Stimulated activated CD8-positive, alpha-beta memory T cell treated with anti-CD3 and anti-CD28 coated beads, Interleukin-2, amount 100 ng/mL, for 1 hour (primary cell): ENCODE measurements at regions not wholly inside any gene's neighbourhood (a gene's known extent, or its start where the extent isn't known, plus 50 kb on each side); places are given as distances from the start of the nearest gene placed in this dataset.

Experiments used
- DNase-seq, 2 donors: peaks; one replicate each; pipeline ENCODE4 v3.0.0-alpha.2; 2020; ENCODE audit warnings: low read depth in 2 of 2

- DNase-seq: no peak
Observed at GRCh38 chr12:66910366-66910974, 231.6 kb upstream of the GRIP1 start.

GRCh38 chr12:66915306-66915904 is 236.5 kb upstream of the GRIP1 start:
- no peak for DNase-seq

GRCh38 chr12:66916189-66916588 is 237.3 kb upstream of the GRIP1 start:
- no peak for DNase-seq

GRCh38 chr12:66919466-66919865 is 240.6 kb upstream of the GRIP1 start:
- no peak for DNase-seq

DNA sequence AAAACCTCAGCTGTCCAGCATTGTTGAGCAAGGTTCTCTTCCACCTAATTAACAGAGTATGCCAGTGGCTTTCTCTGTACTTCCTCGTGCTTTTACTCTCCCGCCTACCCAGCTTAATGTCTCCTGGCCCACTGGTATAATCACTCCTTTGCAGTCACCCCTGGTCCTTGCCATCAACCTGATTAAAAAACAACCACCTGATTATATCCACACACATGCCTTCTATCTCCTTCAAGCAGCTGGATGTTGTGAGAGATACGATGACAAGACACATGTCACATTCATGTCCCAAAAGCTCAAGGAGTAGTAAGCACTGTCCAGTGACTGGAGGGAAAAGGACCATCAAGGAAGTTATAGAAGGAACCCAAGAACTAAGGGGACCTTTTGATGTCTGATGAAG is 241.3 kb upstream of the GRIP1 start:
- no peak for DNase-seq

- no peak for DNase-seq
Observed at GRCh38 chr12:66921151-66921550, 242.3 kb upstream of the GRIP1 start.

GRCh38 chr12:66925083-66925482 is 246.2 kb upstream of the GRIP1 start:
- no peak for DNase-seq

DNA sequence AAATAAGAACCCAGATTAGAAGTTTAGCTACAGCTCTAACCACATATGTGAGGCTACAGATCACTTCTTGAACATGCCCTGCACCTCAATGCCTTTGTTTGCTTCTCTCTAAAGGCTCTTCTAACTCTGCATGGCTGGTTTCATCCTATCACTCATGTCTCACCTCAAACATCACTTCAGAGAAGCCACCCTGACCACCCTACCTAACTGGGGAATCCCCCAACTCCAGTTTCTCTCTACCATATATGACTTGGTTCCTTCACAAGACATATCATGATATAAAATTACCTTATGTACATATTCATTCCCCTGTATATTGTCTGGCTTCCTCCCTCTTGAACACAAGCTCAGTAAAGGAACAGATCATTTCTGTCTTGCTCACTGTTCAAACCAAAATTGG is 250.2 kb upstream of the GRIP1 start:
- no peak for DNase-seq

DNA sequence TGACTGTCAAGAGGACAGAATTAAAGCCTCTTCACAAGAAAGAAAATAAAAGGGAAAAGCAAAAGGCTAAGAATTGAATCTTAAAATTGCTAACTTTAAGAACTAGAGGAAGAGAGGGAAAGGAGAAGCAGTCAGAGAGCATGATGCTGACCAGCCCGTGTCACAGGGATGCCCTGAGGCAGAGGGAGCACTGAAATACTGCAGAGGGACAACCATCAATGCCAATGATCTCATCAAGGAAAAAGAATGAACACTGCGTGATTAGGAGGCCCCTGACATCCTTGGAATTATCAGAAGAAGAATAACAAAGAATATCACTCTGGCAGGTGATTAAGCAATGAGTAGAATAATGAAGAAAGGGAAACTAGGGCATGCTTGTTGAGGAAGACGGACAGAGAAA is 252.2 kb upstream of the GRIP1 start:
- DNase-seq: no peak

- DNase-seq: no peak
Observed at GRCh38 chr12:66932126-66932525, 253.2 kb upstream of the GRIP1 start.

DNA sequence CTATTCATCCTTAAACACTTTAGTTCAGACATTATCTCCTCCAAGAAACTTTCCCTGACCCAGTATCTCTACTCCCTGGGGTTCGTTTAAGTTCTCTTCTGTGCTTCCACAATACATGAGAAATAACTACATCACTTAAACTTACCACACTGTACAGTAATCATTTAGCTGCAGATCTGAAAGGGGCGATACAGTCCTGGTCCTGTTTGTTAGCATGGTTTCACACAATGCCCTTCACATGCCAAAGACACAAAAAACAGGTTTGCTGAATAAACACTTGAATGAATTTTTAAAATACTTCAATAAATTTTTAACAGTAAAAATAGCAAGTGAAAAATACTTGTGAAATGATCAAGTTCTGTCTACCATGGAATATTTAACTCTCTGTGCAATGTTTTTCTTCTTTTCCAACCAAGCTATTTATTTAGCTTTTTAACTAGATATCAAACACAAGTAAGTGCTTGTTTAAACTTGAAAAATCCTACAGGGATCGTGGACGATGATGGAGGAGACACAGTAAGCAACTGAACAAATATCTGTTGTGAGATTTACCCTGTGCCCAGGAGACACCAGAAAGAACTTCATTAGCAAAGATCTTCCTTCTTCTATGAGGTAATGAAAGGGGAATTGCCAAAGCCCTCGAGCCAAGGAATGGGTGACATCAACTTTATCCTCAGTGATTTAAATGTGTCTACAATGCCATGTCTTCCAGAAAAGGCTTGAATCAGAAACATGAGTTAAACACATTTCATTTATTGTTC is 255.6 kb upstream of the GRIP1 start:
- DNase-seq: no peak

- no peak for DNase-seq
Observed at GRCh38 chr12:66941150-66941549, 262.3 kb upstream of the GRIP1 start.

- DNase-seq: no peak
Observed at GRCh38 chr12:66942741-66943465, 264.0 kb upstream of the GRIP1 start.

GRCh38 chr12:66944365-66944764 is 265.5 kb upstream of the GRIP1 start:
- no peak for DNase-seq

- no peak for DNase-seq
Observed at GRCh38 chr12:66945189-66945817, 266.4 kb upstream of the GRIP1 start.

DNA sequence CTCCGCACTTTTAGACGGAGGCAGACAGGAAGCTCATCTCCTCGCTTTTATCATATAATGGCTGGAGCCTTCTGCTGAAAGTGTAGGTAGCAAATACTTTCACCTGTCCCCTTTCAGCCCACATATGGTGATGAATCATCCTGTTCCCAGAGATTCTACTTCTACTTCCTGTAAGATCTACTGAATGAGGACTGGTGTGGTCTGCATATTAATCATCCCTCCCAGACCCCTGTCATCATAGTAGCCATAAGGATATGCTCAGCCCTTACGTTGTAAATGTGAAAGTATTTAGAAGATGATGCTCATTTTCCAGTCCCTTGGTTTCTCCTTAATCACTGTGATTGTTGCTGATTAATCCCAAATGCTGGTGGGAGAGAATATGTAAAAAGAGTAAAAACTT is 268.2 kb upstream of the GRIP1 start:
- no peak for DNase-seq

DNA sequence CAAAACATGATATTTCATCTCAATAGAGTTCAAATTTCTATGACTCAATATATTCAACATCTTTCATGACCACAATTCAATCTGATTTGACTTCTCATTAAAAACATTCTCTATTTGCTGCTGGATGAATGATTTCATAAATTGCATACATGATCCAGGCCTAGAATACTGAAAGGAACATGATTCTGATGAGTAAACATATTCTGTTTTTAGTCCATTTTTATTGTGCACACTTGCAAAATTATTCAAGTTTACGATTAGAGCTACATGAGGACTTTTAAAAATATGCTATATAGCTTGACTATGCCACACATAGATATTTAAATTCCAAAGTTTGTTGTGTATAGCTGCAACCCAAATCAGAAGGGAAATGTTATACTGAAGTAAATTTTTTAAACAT is 273.8 kb upstream of the GRIP1 start:
- no peak for DNase-seq

DNA sequence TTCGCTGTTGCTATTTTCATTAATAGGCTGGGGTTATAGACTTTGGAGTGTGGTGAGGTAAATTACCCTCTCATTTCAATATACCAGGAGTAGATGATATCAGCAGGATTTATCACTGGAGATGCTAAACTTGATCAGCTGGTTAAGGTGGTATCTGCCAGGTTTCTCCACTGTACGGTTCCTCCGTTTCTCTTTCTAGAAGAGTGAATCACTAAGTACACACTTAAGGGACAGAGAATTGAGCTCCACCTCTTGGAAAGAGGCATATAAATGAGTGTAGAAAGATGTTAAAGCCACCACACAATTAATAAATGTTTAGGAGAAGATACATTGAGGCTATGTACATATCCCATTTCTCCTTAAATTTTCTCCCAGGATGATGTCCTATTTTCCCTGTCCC is 277.4 kb upstream of the GRIP1 start:
- DNase-seq: no peak

DNA sequence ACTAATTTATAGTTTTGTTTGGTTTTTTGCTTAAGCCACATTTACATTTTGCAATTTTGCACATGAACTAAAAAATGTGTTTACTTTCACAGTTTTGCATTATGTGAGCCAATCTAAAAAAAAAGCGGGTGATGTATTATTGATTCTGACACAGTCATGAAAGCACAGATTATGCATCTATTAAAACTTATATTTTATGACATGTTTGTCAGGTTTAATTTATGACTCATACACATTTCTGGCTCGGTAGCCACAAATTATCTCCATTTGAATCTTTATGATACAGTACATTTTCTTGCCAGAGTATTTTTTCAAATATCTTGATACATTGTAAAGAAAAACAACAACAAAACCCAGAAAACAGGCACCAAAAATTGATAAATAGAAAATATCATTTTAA is 280.4 kb upstream of the GRIP1 start:
- no peak for DNase-seq

GRCh38 chr12:66960006-66960405 is 281.1 kb upstream of the GRIP1 start:
- DNase-seq: no peak

DNA sequence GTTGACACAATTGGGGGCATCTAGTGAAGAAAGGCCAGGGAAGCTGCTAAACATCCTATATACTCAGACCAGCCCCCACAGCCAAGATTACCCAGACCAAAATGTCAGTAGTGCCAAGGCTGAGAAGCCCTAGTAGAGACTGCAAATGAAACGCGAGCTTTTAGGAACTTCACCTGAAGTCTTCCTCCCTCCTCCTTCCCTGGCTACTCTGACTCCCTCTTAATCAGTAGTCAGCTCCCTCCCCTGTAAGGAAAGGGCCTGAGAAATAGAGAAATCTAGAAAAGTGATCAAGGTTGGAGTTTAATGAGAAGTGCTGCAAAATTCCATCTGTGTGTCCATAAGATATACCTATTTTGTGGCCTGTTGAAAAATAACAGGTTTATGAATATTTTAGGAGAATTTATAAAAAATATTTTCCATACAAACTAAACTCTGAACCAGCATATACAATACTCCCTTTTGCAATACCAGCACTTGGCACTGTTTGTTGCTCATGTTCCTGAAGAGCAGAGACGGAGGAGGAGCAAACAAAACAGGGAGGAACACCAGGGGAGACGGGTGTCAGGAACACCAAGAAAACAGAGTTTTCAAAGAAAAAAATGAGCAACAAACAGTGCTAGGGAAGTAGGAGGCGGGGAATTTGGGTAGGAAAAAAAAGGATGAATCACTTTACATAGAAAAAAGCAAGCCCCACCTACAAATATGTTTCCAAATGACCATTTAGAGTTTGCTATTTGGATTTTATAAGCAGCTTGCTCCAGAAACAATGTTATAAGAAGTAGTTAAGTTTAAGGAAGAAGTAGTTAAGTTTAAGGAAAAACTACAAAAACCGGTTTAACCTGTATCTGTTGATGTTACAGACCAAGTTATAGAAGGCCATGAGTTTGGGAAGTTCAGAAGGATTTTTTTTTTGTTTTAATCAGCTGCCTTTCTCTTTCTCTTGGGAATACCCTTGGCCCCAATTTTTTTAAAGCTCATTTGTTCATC is 282.1 kb upstream of the GRIP1 start:
- no peak for DNase-seq
